Coronary artery (tissue), 2 donors: ENCODE measurements at regions not wholly inside any gene's neighbourhood (a gene's known extent, or its start where the extent isn't known, plus 50 kb on each side); places are given as distances from the start of the nearest gene placed in this dataset.

Source experiments
- DNase-seq: peaks from one replicate; pipeline ENCODE4 v3.0.0-alpha.2; 2017; ENCODE audit warnings: low spot score
- H3K27ac ChIP-seq, 2 donors: fragments of 200-600 bp; sonication (generic); one replicate each; pipeline ENCODE4 v1.5.1; 2016 to 2019
- H3K4me3 ChIP-seq: fragments of 200-600 bp; sonication (generic); 2 replicates; pipeline ENCODE4 v1.5.1; 2016; ENCODE audit warnings: mild to moderate bottlenecking, moderate library complexity
- TF ChIP-seq, protein P1 (sequence below): fragments of 200-600 bp; sonication (generic); IDR thresholded peaks from one replicate; pipeline ENCODE4 v1.5.1; 2019; ENCODE audit warnings: antibody characterized with exemption

DNA sequence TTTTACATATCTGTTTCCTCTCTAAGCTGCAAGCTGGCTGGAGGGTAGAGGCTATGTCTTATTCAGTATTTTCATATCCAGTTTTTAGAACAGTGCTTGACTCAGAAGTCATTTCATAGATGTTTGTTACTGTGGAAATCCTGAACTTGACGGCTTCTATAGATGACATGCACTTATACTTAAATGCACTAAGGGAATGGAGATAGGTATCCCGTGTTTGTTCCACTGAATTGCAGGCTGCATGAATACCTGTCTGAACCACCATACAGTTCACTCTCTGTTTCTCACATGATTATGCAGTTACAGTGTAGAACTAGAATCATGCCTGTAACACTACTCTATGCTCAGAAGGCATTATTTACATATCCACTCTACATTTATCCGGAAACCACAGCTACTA lies 417.1 kb downstream of the MTX2 start:
- H3K27ac ChIP-seq: no peak overlapping the region
- no peak overlapping the region for H3K4me3 ChIP-seq
- no peak for DNase-seq
- TF ChIP-seq, protein P1, sequence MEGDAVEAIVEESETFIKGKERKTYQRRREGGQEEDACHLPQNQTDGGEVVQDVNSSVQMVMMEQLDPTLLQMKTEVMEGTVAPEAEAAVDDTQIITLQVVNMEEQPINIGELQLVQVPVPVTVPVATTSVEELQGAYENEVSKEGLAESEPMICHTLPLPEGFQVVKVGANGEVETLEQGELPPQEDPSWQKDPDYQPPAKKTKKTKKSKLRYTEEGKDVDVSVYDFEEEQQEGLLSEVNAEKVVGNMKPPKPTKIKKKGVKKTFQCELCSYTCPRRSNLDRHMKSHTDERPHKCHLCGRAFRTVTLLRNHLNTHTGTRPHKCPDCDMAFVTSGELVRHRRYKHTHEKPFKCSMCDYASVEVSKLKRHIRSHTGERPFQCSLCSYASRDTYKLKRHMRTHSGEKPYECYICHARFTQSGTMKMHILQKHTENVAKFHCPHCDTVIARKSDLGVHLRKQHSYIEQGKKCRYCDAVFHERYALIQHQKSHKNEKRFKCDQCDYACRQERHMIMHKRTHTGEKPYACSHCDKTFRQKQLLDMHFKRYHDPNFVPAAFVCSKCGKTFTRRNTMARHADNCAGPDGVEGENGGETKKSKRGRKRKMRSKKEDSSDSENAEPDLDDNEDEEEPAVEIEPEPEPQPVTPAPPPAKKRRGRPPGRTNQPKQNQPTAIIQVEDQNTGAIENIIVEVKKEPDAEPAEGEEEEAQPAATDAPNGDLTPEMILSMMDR: no peak

DNA sequence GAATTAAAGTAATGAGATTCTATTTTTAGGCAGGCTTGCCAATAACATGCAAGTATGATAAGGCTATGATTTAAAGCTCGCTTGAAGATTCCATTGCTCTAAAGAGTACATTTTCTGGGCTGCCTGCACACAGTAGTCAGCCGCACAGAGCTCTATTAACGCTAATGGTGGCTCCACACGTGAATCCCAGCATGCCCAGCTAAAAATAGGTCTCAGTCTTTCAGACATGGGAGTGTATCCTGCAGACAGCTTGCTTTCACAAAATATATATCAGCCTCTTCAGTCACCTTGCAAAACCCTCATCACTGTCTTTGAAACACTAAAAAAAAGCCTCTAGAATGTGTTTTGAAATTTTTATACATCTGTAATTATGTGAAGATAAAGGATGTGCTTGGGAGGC lies 418.1 kb downstream of the MTX2 start:
- no peak for DNase-seq
- Histone ChIP-seq H3K27ac (no peak overlapping the region), H3K4me3 (no peak overlapping the region)
- TF ChIP-seq, protein P1: no peak

DNA sequence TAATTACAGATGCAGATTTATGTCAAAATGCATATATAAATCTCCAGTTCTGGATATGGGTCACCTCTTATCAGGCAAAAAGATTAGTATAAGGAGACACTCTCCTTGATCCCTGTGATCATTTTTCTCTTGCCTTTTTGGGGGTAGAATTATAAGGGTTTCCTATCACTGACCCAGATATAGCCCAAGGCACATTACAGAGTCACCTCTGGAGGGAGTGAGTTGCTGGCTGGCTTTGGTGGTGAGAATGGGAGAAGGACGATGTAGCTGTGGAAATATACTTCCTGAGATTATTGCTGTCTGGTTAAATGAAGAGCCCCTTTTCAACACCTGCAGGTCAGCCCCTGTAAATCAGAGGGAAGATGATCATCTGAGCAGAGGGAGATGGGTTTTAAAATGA lies 418.7 kb downstream of the MTX2 start:
- H3K4me3 ChIP-seq: no peak overlapping the region
- DNase-seq: no peak
- TF ChIP-seq, protein P1: no peak
- H3K27ac ChIP-seq: no peak overlapping the region

DNA sequence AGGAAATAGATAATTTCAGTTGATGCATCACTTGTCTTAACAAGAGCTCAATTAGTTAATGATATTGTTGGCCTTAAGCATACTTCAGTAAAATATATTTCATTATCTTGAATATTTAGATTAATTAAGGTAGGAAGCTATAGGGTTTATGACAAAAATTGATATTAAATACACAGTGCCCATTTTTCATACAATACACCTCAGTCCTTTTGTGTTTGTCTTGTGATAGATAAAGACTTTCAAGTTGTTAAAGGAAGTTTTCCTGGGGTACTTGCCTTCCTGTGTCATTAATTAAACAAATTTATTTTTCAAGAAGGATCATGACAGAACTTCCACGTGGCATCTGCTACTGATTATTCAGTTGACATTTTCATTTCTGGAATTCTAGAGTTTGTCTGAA lies 420.5 kb downstream of the MTX2 start:
- no peak for DNase-seq
- TF ChIP-seq, protein P1: no peak
- Histone ChIP-seq H3K27ac (no peak overlapping the region), H3K4me3 (no peak overlapping the region)

GRCh38 chr2:176691471-176691870 lies 422.2 kb downstream of the MTX2 start:
- TF ChIP-seq, protein P1: no peak
- H3K4me3 ChIP-seq: no peak overlapping the region
- no peak overlapping the region for H3K27ac ChIP-seq
- DNase-seq: no peak

DNA sequence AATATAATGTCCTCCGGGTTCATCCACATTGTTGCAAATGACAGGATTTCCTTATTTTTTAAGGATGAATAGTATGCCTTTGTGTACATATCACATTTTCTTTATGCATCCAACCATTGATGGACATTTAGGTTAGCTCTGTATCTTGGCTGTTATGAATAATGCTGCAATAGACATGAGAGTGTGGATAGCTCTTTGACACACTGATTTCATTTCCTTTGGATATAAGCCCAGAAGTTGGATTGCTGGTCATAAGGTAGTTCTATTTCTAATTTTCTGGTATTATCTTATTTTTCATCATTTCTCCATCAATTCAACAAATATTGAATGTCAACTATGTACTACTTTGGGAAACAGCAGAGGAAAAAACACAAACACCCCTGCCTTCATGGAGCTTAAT lies 423.3 kb downstream of the MTX2 start:
- no peak overlapping the region for H3K4me3 ChIP-seq
- H3K27ac ChIP-seq: no peak overlapping the region
- TF ChIP-seq, protein P1: no peak
- DNase-seq: no peak

- TF ChIP-seq, protein P1: no peak
- no peak overlapping the region for H3K4me3 ChIP-seq
- no peak for DNase-seq
- H3K27ac ChIP-seq: no peak overlapping the region
These were observed 429.9 kb downstream of the MTX2 start for GRCh38 chr2:176699098-176699497.
